Cardiac muscle cell (in vitro differentiated cells and primary cell): ENCODE measurements at regions not wholly inside any gene's neighbourhood (a gene's known extent, or its start where the extent isn't known, plus 50 kb on each side); places are given as distances from the start of the nearest gene placed in this dataset.

Experiments used
- DNase-seq, 2 donors: peaks; one replicate each; pipeline versions ENCODE4 v3.0.0 to v3.0.0-alpha.2; 2010 to 2017; ENCODE audit warnings: low read depth in 1 of 2, low spot score in 1 of 2
- H3K27ac ChIP-seq: fragments of 200-600 bp; sonication (generic); 2 replicates; pipeline ENCODE4 v1.5.1; 2016
- H3K27me3 ChIP-seq: fragments of 200-600 bp; sonication (generic); 2 replicates; pipeline ENCODE4 v1.6.0; 2016; ENCODE audit warnings: control low read depth
- H3K36me3 ChIP-seq: fragments of 200-600 bp; sonication (generic); 2 replicates; pipeline ENCODE4 v1.5.1; 2016; ENCODE audit warnings: control low read depth
- H3K4me1 ChIP-seq: fragments of 200-600 bp; sonication (generic); 2 replicates; pipeline ENCODE4 v1.8.1; 2017; ENCODE audit warnings: low read depth, mild to moderate bottlenecking, mixed run types
- H3K4me3 ChIP-seq: fragments of 200-600 bp; sonication (generic); 2 replicates; pipeline ENCODE4 v1.5.1; 2016; ENCODE audit warnings: mild to moderate bottlenecking
- H3K9me3 ChIP-seq: fragments of 200-600 bp; sonication (generic); 2 replicates; pipeline ENCODE4 v1.5.1; 2017; ENCODE audit warnings: low read depth, mild to moderate bottlenecking, control low read depth
- TF ChIP-seq, protein P1 (sequence below): IDR thresholded peaks from 2 replicates; pipeline ENCODE4 v1.5.1; 2012; ENCODE audit warnings: low read depth, mild to moderate bottlenecking, low read length

DNA sequence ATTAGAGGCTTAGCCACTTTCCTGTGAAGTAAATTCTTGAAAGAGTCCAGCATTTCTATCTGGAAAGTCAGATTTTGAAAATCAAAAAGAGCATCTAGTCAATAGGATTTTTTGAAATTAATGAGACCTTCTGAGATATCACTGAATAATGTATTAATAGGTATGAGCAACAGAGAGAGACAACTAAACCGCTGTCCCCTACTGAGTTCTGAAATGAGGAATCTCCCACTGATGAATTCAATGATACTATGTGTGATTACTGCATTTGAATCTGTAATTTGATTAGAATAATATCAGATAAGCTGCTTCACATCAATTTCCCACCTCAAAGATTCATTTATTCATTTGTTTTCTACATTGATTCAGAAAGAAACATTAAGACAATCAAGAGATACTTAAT, 252.8 kb downstream of the TMX3 start:
- no peak for DNase-seq
- no peaks in the 10 kb centered on the region for H3K36me3 ChIP-seq
- H3K4me1 ChIP-seq: no peaks in the 10 kb centered on the region
- no peak overlapping the region for H3K27ac ChIP-seq
- H3K27me3 ChIP-seq: no peaks in the 10 kb centered on the region
- H3K9me3 ChIP-seq: no peaks in the 10 kb centered on the region
- H3K4me3 ChIP-seq: no peak overlapping the region
- TF ChIP-seq, protein P1, sequence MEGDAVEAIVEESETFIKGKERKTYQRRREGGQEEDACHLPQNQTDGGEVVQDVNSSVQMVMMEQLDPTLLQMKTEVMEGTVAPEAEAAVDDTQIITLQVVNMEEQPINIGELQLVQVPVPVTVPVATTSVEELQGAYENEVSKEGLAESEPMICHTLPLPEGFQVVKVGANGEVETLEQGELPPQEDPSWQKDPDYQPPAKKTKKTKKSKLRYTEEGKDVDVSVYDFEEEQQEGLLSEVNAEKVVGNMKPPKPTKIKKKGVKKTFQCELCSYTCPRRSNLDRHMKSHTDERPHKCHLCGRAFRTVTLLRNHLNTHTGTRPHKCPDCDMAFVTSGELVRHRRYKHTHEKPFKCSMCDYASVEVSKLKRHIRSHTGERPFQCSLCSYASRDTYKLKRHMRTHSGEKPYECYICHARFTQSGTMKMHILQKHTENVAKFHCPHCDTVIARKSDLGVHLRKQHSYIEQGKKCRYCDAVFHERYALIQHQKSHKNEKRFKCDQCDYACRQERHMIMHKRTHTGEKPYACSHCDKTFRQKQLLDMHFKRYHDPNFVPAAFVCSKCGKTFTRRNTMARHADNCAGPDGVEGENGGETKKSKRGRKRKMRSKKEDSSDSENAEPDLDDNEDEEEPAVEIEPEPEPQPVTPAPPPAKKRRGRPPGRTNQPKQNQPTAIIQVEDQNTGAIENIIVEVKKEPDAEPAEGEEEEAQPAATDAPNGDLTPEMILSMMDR: no peak

DNA sequence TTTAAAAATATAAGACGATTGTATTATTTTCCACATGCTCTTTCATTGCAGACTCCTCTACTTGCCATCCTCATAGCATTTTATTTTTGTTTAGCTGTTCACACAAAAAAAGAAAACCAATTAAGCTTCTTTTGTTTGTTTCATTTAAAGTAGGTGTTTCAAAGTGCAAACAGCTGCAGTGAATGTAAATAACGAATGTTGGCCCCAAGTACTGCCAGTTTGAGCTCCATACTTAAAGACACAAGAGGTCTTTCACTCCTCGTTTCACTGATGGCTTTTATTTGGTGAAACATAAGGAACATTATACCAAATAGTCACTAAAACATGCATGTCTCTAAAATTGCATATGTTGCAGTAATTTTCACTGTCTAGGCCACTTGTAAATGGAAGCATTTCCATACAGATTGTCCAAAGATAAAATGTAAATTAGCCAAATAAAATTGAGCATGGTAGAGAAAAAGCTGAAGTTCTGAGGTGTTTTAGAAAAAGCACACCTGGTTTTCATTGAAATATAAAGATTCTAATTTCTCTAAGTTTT, 253.4 kb downstream of the TMX3 start:
- TF ChIP-seq, protein P1: no peak
- Histone ChIP-seq H3K27me3 (no peaks in the 10 kb centered on the region), H3K27ac (no peak overlapping the region), H3K4me3 (no peak overlapping the region), H3K9me3 (no peaks in the 10 kb centered on the region), H3K4me1 (no peaks in the 10 kb centered on the region), H3K36me3 (no peaks in the 10 kb centered on the region)
- no peak for DNase-seq

DNA sequence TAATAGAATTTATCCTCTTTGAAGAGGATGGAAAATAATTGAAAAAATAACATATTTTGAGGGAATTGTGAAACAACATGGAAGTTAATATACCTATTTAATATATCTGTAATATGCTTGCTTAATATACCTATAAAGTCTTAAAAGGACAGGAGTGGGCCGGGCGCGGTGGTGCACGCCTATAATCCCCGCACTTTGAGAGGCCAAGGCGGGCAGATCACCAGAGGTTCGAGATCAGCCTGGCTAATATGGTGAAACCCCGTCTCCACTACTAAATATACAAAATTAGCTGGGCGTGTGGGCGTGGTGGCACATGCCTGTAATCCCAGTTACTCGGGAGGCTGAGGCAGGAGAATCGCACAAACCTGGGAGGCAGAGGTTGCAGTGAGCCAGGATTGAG, 254.9 kb downstream of the TMX3 start:
- DNase-seq: no peak
- Histone ChIP-seq H3K27ac (no peak overlapping the region), H3K4me1 (no peaks in the 10 kb centered on the region), H3K27me3 (no peaks in the 10 kb centered on the region), H3K4me3 (no peak overlapping the region), H3K9me3 (no peaks in the 10 kb centered on the region), H3K36me3 (no peaks in the 10 kb centered on the region)
- TF ChIP-seq, protein P1: no peak

DNA sequence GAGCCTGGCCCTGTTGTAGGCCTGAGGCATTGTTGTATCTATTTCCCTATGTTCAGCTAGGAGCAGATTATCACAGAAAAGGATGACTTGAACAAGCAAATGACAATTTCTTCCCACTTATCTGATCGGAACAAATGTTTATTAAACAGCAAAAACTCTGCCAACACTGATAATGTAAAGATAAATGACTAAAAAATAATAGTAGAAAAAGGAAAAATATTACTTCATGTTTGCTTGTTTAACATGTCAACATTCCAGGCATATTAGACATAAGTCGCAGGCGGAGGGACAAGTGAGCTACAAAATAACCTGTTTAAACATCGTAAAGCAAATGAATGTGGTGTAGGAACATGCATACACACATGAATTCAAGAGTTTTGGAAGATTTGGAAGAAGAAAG, 257.9 kb downstream of the TMX3 start:
- TF ChIP-seq, protein P1: no peak
- H3K27ac ChIP-seq: no peak overlapping the region
- no peak overlapping the region for H3K4me3 ChIP-seq
- H3K9me3 ChIP-seq: no peaks in the 10 kb centered on the region
- DNase-seq: no peak
- H3K36me3 ChIP-seq: no peaks in the 10 kb centered on the region
- no peaks in the 10 kb centered on the region for H3K27me3 ChIP-seq
- H3K4me1 ChIP-seq: no peaks in the 10 kb centered on the region

DNA sequence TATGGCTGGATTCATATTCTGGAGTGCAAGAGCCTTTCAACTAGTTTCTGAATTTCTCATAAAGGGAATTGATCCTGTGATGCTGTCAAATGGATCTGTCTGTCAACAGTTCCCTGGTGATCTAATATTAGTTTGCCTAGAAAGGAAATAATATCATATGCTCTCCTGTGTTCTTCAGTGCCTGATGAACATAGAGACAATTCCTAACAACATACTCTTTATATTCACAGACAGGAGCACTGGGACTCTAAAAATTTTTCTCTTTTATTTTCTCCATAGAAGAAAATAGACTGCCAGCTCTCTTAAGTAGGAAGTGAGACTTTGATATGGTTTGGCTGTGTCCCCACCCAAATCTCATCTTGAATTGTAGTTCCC, 259.7 kb downstream of the TMX3 start:
- no peaks in the 10 kb centered on the region for H3K36me3 ChIP-seq
- no peak for DNase-seq

More for the DNA sequence above, 259.7 kb downstream of the TMX3 start:
- TF ChIP-seq, protein P1: no peak
- H3K9me3 ChIP-seq: no peaks in the 10 kb centered on the region
- no peaks in the 10 kb centered on the region for H3K27me3 ChIP-seq
- no peak overlapping the region for H3K27ac ChIP-seq
- H3K4me1 ChIP-seq: no peaks in the 10 kb centered on the region
- no peak overlapping the region for H3K4me3 ChIP-seq
